Activated T-cell treated with anti-CD3 and anti-CD28 coated beads for 24 hours (primary cell): ENCODE measurements at regions not wholly inside any gene's neighbourhood (a gene's known extent, or its start where the extent isn't known, plus 50 kb on each side); places are given as distances from the start of the nearest gene placed in this dataset.

Experiments used
- DNase-seq: peaks from one replicate; pipeline ENCODE4 v3.0.0-alpha.2; 2020; ENCODE audit warnings: low read depth

- no peak for DNase-seq
These were observed 63.5 kb upstream of the DCD start for GRCh38 chr12:54711669-54712068.

DNA sequence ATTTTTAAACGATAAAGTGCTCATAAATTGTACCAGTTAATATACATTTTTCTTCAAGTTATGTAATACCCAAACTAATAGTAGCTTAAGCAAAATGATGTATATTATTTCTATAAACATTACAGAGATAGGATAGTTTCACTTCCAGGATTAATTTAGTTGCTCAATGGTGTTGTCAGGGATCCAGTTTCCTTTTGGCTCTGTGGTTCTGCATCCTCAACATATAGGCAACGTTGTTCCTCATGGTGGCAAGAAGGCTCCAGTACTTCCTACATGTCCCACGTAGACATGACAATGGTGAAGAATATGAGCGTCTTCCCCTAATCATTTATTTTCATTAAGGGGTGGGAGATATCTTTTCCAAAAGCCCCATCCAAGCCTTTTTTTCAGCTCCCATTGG is 60.7 kb upstream of the DCD start:
- no peak for DNase-seq

DNA sequence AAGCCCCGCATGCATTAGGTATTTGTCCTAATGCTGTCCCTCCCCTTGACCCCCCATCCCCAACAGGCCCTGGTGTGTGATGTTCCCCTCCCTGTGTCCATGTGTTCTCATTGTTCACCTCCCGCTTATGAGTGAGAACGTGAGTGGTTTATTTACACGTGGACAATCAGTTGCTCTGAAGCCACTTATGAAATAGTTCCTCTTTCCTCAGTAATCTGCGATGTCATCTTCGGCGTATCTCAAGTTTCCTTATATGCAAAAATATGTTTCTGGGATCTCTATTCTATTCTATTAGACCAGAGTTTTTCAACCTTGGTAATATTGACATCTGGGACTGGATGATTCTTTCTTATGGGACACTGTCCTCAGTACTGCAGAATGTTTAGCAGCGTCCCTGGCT is 56.0 kb upstream of the DCD start:
- no peak for DNase-seq

GRCh38 chr12:54701940-54702592 is 53.9 kb upstream of the DCD start:
- DNase-seq, result no peak

GRCh38 chr12:54700849-54701248 is 52.7 kb upstream of the DCD start:
- DNase-seq, result no peak

- no peak for DNase-seq
These were observed 52.1 kb upstream of the DCD start for GRCh38 chr12:54700301-54700700.
